Loucy (cell line): ENCODE measurements at regions not wholly inside any gene's neighbourhood (a gene's known extent, or its start where the extent isn't known, plus 50 kb on each side); places are given as distances from the start of the nearest gene placed in this dataset.
A peak's percentile ranks its signal among the peaks of the same experiment; 100 is the strongest.

ENCODE experiments used
- H2AFZ ChIP-seq: fragments of 200-600 bp; sonication (generic); 2 replicates; pipeline ENCODE4 v1.6.0; 2016; ENCODE audit warnings: antibody characterized with exemption, mild to moderate bottlenecking, low read length, moderate library complexity
- H3F3A ChIP-seq: fragments of 200-600 bp; 2 replicates; pipeline ENCODE4 v1.6.0; 2016; ENCODE audit warnings: antibody characterized with exemption, low read depth, mild to moderate bottlenecking
- H3K27me3 ChIP-seq: fragments of 200-600 bp; sonication (generic); 2 replicates; pipeline ENCODE4 v1.6.1; 2014; ENCODE audit warnings: low read length, mild to moderate bottlenecking; ENCODE audit not compliant: insufficient read depth, poor library complexity, severe bottlenecking
- H3K36me3 ChIP-seq: fragments of 200-600 bp; sonication (generic); 2 replicates; pipeline ENCODE4 v1.6.1; 2016; ENCODE audit warnings: low read length; ENCODE audit not compliant: insufficient read depth
- H3K4me1 ChIP-seq: fragments of 200-600 bp; sonication (generic); 2 replicates; pipeline ENCODE4 v1.5.1; 2014; ENCODE audit warnings: low read length, mild to moderate bottlenecking; ENCODE audit not compliant: insufficient read depth, poor library complexity, severe bottlenecking
- H3K4me2 ChIP-seq: fragments of 200-600 bp; sonication (generic); 2 replicates; pipeline ENCODE4 v1.6.0; 2014; ENCODE audit warnings: antibody characterized with exemption, low read length, low read depth, mild to moderate bottlenecking; ENCODE audit not compliant: poor library complexity, severe bottlenecking
- H3K4me3 ChIP-seq: fragments of 200-600 bp; sonication (generic); 2 replicates; pipeline ENCODE4 v1.5.1; 2014; ENCODE audit warnings: low read length, mild to moderate bottlenecking, mixed read lengths; ENCODE audit not compliant: poor library complexity, severe bottlenecking
- H3K79me2 ChIP-seq: fragments of 200-600 bp; sonication (generic); 2 replicates; pipeline ENCODE4 v1.6.1; 2014; ENCODE audit warnings: low read length; ENCODE audit not compliant: insufficient read depth
- H3K9ac ChIP-seq: fragments of 200-600 bp; sonication (generic); 2 replicates; pipeline ENCODE4 v1.6.0; 2014; ENCODE audit warnings: mild to moderate bottlenecking, low read depth, low read length, moderate library complexity; ENCODE audit not compliant: poor library complexity, severe bottlenecking
- H3K9me2 ChIP-seq: fragments of 200-600 bp; sonication (generic); replicated peaks from 2 replicates; pipeline ENCODE4 v1.6.1; 2016; ENCODE audit warnings: low read depth, low read length, mixed read lengths
- H3K9me3 ChIP-seq: fragments of 200-600 bp; sonication (generic); 2 replicates; pipeline ENCODE4 v1.6.1; 2014; ENCODE audit warnings: mild to moderate bottlenecking, antibody characterized with exemption, low read length, low read depth; ENCODE audit not compliant: insufficient read depth
- H4K20me1 ChIP-seq: fragments of 200-600 bp; sonication (generic); 2 replicates; pipeline ENCODE4 v1.6.0; 2014; ENCODE audit warnings: antibody characterized with exemption, low read length, mild to moderate bottlenecking; ENCODE audit not compliant: insufficient read depth, poor library complexity, severe bottlenecking
- CTCF ChIP-seq: fragments of 200-600 bp; sonication (generic); conservative IDR thresholded peaks from 2 replicates; pipeline ENCODE4 v1.5.1; 2014; ENCODE audit warnings: mild to moderate bottlenecking, antibody characterized with exemption, low read length
- EZH2phosphoT487 ChIP-seq: fragments of 200-600 bp; IDR thresholded peaks from 2 replicates; pipeline ENCODE4 v1.6.1; 2018; ENCODE audit warnings: antibody characterized with exemption, mild to moderate bottlenecking, moderate library complexity, borderline replicate concordance

- Histone ChIP-seq H4K20me1 (no peaks in the 10 kb centered on the region), H3K4me3 (no peak overlapping the region), H3K9ac (no peak overlapping the region), H3K4me2 (no peak overlapping the region), H3K4me1 (no peaks in the 10 kb centered on the region), H3K36me3 (no peaks in the 10 kb centered on the region), H3F3A (no peaks in the 10 kb centered on the region), H3K79me2 (no peaks in the 10 kb centered on the region), H3K9me3 (no peaks in the 10 kb centered on the region), H3K9me2 (no peaks in the 10 kb centered on the region), H2AFZ (no peak overlapping the region), H3K27me3 (no peaks in the 10 kb centered on the region)
- TF ChIP-seq EZH2phosphoT487 = no peak
- TF ChIP-seq CTCF = no peak
These were observed 258.4 kb upstream of the CITED2 start for GRCh38 chr6:139632840-139633239.

- H3K9me2 ChIP-seq = no peaks in the 10 kb centered on the region
- no peaks in the 10 kb centered on the region for H3K9me3 ChIP-seq
These were observed 253.8 kb upstream of the CITED2 start for GRCh38 chr6:139628270-139628669.

GRCh38 chr6:139627091-139627490, 252.6 kb upstream of the CITED2 start:
- no peaks in the 10 kb centered on the region for H4K20me1 ChIP-seq
- no peaks in the 10 kb centered on the region for H3F3A ChIP-seq
- TF ChIP-seq EZH2phosphoT487 = no peak
- TF ChIP-seq CTCF = no peak
- no peaks in the 10 kb centered on the region for H3K36me3 ChIP-seq
- H3K9ac ChIP-seq = peak overlapping the region; percentile 11
- no peak overlapping the region for H3K4me3 ChIP-seq
- no peaks in the 10 kb centered on the region for H3K27me3 ChIP-seq
- no peaks in the 10 kb centered on the region for H3K79me2 ChIP-seq
- H2AFZ ChIP-seq = no peak overlapping the region
- H3K4me1 ChIP-seq = peaks cover 29% of the 10 kb centered on the region
- no peaks in the 10 kb centered on the region for H3K9me3 ChIP-seq
- H3K9me2 ChIP-seq = no peaks in the 10 kb centered on the region
- peak overlapping the region; percentile 47 for H3K4me2 ChIP-seq

More at GRCh38 chr6:139628270-139628669, 253.8 kb upstream of the CITED2 start:
- H3K36me3 ChIP-seq = no peaks in the 10 kb centered on the region
- H3K4me3 ChIP-seq = no peak overlapping the region
- H3F3A ChIP-seq = no peaks in the 10 kb centered on the region
- H2AFZ ChIP-seq = no peak overlapping the region
- H4K20me1 ChIP-seq = no peaks in the 10 kb centered on the region
- H3K27me3 ChIP-seq = no peaks in the 10 kb centered on the region
- no peak for TF ChIP-seq EZH2phosphoT487
- TF ChIP-seq CTCF = no peak
- no peak overlapping the region for H3K4me2 ChIP-seq
- no peaks in the 10 kb centered on the region for H3K79me2 ChIP-seq
- no peak overlapping the region for H3K9ac ChIP-seq
- H3K4me1 ChIP-seq = peaks cover 29% of the 10 kb centered on the region
